ENCODE measurements at regions not wholly inside any gene's neighbourhood (a gene's known extent, or its start where the extent isn't known, plus 50 kb on each side); places are given as distances from the start of the nearest gene placed in this dataset.
A peak's percentile ranks its signal among the peaks of the same experiment; 100 is the strongest.

- TF ChIP-seq, protein P1, sequence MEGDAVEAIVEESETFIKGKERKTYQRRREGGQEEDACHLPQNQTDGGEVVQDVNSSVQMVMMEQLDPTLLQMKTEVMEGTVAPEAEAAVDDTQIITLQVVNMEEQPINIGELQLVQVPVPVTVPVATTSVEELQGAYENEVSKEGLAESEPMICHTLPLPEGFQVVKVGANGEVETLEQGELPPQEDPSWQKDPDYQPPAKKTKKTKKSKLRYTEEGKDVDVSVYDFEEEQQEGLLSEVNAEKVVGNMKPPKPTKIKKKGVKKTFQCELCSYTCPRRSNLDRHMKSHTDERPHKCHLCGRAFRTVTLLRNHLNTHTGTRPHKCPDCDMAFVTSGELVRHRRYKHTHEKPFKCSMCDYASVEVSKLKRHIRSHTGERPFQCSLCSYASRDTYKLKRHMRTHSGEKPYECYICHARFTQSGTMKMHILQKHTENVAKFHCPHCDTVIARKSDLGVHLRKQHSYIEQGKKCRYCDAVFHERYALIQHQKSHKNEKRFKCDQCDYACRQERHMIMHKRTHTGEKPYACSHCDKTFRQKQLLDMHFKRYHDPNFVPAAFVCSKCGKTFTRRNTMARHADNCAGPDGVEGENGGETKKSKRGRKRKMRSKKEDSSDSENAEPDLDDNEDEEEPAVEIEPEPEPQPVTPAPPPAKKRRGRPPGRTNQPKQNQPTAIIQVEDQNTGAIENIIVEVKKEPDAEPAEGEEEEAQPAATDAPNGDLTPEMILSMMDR (IDR thresholded peaks at IDR 0.05; ENCODE audit: borderline replicate concordance, extremely low read depth, low read length, poor library complexity, severe bottlenecking): peak; percentile 11
- TF ChIP-seq EZH2 (IDR thresholded peaks at IDR 0.05; ENCODE audit: borderline replicate concordance, low read depth, low read length, severe bottlenecking): no peak
Observed at GRCh38 chr14:86675059-86675458, 1145.1 kb downstream of the FLRT2 start.
